ENCODE measurements at regions not wholly inside any gene's neighbourhood (a gene's known extent, or its start where the extent isn't known, plus 50 kb on each side); places are given as distances from the start of the nearest gene placed in this dataset.

DNA sequence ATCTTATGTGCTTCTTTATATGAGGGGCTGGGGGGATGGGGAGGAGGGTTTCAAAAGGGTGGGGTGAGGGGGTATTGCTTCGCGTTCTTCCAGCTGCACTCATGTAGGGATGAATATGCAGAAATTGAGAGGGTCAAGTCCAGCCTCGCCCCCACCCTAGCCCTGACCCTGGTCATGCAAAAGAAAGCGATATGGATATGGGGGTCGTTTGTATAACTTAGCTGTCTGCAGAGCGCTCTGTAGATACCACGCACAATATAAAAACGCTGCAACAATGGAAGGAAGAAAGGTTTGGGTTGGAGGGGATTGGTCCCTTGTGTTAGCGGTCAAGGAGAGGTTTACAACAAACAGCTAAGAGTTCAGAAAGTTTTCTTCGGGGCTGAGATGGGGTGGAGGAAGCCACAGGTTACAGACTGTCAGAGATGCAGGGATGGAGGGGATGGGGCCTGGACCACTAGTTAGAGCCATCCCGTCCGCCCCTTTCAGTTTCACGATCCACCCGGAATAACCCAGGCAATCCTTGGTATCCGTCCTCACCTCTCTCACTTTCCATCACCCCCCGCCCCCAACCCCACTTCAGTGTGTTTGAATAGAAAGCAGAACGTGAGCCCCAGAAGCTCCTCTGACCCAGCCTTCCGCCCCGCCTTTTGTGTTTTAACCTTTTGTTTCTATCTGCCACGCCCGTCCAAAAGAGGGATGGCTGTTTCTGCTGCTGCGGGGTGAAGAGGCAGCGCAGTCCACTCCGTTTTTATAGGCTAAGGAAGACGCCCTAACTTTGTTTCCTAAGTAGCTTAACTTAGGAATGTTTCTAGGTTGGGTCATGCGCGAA, 73.5 kb downstream of the SOX4 start:
- intact Hi-C loops (cut with DNase I): loop anchor here (10.0 kb wide), 1 partner anchor 72 kb away; the partner anchor contains the start of gene SOX4
- Histone ChIP-seq H3K27ac (peak overlapping the region; percentile 54), H3K4me3 (peak overlapping the region; percentile 56 to 62), H3K27me3 (no peaks in the 10 kb centered on the region), H3K4me1 (peaks cover 26% of the 10 kb centered on the region), H3K36me3 (no peaks in the 10 kb centered on the region), H3K9me3 (no peaks in the 10 kb centered on the region)
- TF ChIP-seq POLR2A (IDR thresholded peaks at IDR 0.05) (no peak), POLR2AphosphoS5 (IDR thresholded peaks at IDR 0.05; ENCODE audit: insufficient read depth in 1 of 2, low read depth in 1 of 2) (no peak)
- TF ChIP-seq, protein P1, sequence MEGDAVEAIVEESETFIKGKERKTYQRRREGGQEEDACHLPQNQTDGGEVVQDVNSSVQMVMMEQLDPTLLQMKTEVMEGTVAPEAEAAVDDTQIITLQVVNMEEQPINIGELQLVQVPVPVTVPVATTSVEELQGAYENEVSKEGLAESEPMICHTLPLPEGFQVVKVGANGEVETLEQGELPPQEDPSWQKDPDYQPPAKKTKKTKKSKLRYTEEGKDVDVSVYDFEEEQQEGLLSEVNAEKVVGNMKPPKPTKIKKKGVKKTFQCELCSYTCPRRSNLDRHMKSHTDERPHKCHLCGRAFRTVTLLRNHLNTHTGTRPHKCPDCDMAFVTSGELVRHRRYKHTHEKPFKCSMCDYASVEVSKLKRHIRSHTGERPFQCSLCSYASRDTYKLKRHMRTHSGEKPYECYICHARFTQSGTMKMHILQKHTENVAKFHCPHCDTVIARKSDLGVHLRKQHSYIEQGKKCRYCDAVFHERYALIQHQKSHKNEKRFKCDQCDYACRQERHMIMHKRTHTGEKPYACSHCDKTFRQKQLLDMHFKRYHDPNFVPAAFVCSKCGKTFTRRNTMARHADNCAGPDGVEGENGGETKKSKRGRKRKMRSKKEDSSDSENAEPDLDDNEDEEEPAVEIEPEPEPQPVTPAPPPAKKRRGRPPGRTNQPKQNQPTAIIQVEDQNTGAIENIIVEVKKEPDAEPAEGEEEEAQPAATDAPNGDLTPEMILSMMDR (IDR thresholded peaks at IDR 0.05): no peak
- DNase-seq (ENCODE audit: extremely low spot score in 2 of 2): no peak

DNA sequence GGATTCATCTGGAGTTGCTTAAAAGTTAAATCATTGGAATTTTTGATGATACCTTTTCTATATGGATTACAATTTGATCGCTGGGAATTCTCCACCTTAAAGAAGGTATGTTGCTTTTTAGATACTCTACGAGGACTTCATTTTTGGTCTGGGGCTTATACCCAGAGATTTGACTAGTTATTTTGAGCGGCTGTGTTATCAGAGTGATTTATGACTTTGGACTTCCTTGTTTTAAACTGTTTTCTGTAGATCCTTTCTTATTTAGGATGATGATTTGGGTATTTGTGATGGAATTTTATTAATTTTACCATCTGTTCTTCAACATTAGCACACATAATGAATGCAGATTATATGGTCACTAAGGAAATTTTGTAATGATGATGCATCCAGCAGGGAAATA, 75.2 kb downstream of the SOX4 start:
- Histone ChIP-seq H3K36me3 (no peaks in the 10 kb centered on the region), H3K27ac (no peak overlapping the region), H3K9me3 (no peaks in the 10 kb centered on the region), H3K27me3 (no peaks in the 10 kb centered on the region), H3K4me3 (no peak overlapping the region), H3K4me1 (peaks cover 26% of the 10 kb centered on the region)
- no peak for DNase-seq (ENCODE audit: extremely low spot score in 2 of 2)
- no peak for TF ChIP-seq POLR2AphosphoS5 (IDR thresholded peaks at IDR 0.05; ENCODE audit: insufficient read depth in 1 of 2, low read depth in 1 of 2)
- TF ChIP-seq, protein P1 (IDR thresholded peaks at IDR 0.05): no peak
- no peak for TF ChIP-seq POLR2A (IDR thresholded peaks at IDR 0.05)
- intact Hi-C loops (cut with DNase I): loop anchor here (10.0 kb wide), 1 partner anchor 74 kb away; the partner anchor contains the start of gene SOX4

DNA sequence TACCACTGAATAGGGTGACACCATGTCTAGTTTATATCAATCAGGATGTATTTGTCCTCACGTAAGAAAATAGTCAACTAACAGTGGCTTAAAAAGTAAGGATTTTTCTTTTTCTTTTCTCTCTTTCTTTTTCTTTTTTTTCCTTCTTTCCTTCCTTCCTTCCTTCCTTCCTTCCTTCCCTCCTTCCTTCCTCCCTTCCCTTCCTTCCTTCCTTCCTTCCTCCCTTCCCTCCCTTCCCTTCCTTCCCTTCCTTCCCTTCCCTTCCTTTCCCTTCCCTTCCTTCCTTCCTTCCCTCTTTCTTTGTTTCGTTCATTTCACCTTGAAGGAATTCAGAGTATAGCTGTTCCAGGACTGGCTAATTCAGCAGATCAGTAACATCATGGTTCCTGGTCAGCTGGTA, 83.2 kb downstream of the SOX4 start:
- H3K9me3 ChIP-seq: no peaks in the 10 kb centered on the region
- no peaks in the 10 kb centered on the region for H3K4me1 ChIP-seq
- no peaks in the 10 kb centered on the region for H3K36me3 ChIP-seq
- no peak overlapping the region for H3K27ac ChIP-seq
- no peaks in the 10 kb centered on the region for H3K27me3 ChIP-seq
- TF ChIP-seq, protein P1 (IDR thresholded peaks at IDR 0.05): no peak
- TF ChIP-seq POLR2A (IDR thresholded peaks at IDR 0.05): no peak
- no peak for TF ChIP-seq POLR2AphosphoS5 (IDR thresholded peaks at IDR 0.05; ENCODE audit: insufficient read depth in 1 of 2, low read depth in 1 of 2)
- no peak overlapping the region for H3K4me3 ChIP-seq
- intact Hi-C loops (cut with DNase I): no loop called here
- DNase-seq (ENCODE audit: extremely low spot score in 2 of 2): no peak

DNA sequence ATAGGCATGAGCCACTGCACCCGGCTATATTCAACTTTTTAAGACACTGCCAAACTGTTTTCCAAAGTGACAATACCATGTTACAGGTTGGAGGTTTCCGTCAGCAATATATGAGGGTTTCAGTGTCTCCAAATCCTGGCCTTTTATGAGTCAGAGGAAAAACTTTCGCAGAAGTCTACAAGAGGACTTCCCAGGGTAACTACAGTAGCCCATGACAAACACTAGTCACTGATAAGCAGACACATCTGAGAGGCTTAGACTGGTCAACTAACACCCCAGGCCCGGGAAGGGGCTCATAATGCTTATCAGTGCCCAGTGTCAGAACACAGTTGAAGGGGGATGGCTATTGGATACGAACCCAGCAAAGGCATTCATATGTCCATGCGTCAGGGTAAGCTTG, 85.4 kb downstream of the SOX4 start:
- no peaks in the 10 kb centered on the region for H3K27me3 ChIP-seq
- no peaks in the 10 kb centered on the region for H3K4me1 ChIP-seq
- DNase-seq (ENCODE audit: extremely low spot score in 2 of 2): no peak
- TF ChIP-seq POLR2AphosphoS5 (IDR thresholded peaks at IDR 0.05; ENCODE audit: insufficient read depth in 1 of 2, low read depth in 1 of 2): no peak
- TF ChIP-seq, protein P1 (IDR thresholded peaks at IDR 0.05): no peak
- no peak for TF ChIP-seq POLR2A (IDR thresholded peaks at IDR 0.05)
- no peak overlapping the region for H3K27ac ChIP-seq
- intact Hi-C loops (cut with DNase I): no loop called here
- no peak overlapping the region for H3K4me3 ChIP-seq
- H3K9me3 ChIP-seq: no peaks in the 10 kb centered on the region
- no peaks in the 10 kb centered on the region for H3K36me3 ChIP-seq

DNA sequence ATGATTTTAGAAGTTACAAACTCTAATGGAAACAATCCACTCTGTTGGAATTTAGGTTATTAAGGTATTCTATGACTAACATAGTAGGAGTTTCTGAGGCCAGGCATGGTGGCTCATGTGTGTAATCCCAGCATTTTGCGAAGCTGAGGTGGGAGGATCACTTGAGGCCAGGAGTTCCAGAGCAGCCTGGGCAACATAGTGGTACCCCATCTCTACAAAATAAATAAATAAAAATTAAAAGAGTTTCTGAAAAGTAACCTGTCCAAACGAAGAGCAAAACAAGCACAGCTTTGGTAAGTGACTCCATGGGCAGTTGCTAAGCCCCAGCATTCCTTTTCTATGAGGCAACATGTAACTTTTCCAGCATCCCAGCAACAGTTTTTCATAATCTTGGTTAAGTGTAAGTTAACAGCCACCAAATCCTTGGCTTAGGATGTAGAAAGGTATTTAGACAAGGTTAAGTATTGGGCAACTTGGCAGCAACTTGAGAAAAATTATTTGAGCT, 86.3 kb downstream of the SOX4 start:
- no peak for DNase-seq (ENCODE audit: extremely low spot score in 2 of 2)
- no peaks in the 10 kb centered on the region for H3K9me3 ChIP-seq
- no peaks in the 10 kb centered on the region for H3K4me1 ChIP-seq
- no peaks in the 10 kb centered on the region for H3K27me3 ChIP-seq
- H3K4me3 ChIP-seq: no peak overlapping the region
- no peak overlapping the region for H3K27ac ChIP-seq
- intact Hi-C loops (cut with DNase I): no loop called here
- no peak for TF ChIP-seq POLR2AphosphoS5 (IDR thresholded peaks at IDR 0.05; ENCODE audit: insufficient read depth in 1 of 2, low read depth in 1 of 2)
- TF ChIP-seq, protein P1 (IDR thresholded peaks at IDR 0.05): no peak
- TF ChIP-seq POLR2A (IDR thresholded peaks at IDR 0.05): no peak
- H3K36me3 ChIP-seq: no peaks in the 10 kb centered on the region
